DMS114 treated with DMSO at 0.1 percent for 48 hours (cell line): ENCODE measurements at regions not wholly inside any gene's neighbourhood (a gene's known extent, or its start where the extent isn't known, plus 50 kb on each side); places are given as distances from the start of the nearest gene placed in this dataset.

Experiments
- DNase-seq: peaks from one replicate; lab custom pipeline; 2025; ENCODE audit not compliant: unreplicated experiment; lab: John Stamatoyannopoulos, UW

DNA sequence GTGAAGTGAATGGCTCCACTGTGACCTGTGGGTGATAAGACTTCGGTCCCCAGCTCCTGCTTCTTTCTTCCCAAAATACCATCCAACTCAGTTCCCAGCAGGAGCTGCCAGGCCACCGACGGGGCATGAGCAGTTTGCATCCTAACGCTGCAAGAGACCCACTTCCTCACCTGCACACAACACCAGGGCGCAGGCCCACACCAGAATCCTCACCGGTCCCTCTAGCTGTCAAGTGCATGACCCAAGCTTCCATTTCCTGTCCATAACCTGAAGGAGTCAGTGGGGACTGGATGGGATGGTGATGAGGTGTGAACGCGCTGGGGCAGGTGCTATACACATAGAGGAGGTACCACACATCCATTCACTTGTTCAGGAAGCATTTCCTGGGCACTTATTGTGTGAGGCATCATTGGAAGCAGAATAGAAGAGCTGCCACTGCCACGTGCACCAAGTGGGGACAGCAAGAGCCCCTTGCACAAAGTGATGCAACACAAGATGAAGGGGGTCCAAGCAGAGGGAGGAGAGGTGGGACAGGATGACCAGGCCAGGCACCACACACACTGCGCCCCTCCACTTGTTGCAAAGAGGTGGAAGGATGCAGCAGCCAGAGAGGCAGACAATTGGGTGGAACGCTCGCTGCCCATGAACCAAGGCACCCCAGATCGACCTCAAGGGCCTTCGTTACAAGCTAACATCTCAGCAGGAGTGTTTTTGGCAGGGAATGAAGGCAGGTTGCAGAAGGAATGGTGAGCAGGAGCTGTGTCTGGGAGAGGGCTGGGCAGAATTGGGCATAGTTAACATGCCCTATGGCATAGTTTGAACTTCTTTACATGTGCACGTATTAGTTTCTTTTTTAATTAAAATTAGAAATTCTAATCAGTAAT, 605.8 kb upstream of the MGMT start:
- no peak for DNase-seq

DNA sequence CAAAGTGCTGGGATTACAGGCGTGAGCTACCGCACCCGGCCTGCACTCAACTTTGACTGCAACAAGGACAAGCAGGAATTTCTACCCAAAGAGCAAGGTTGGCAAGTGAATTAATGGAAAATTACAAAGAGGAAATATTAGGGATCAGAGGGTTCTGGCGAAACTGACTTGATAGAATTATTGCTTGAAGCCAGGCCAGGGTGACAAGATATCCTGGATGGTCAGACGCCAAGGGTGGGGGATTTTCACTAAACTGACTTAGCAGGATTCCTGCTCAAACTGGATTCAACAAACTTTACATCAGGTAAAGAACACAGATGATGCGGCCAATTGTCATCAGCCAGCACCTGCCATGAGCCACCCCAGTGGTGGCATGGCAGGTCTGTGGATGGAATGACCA, 603.6 kb upstream of the MGMT start:
- DNase-seq, result no peak

- DNase-seq, result no peak
Measured at GRCh38 chr10:128863823-128864405, 603.1 kb upstream of the MGMT start.

- no peak for DNase-seq
Measured at GRCh38 chr10:128864554-128865295, 602.3 kb upstream of the MGMT start.

GRCh38 chr10:128865436-128866195, 601.4 kb upstream of the MGMT start:
- DNase-seq, result no peak

DNA sequence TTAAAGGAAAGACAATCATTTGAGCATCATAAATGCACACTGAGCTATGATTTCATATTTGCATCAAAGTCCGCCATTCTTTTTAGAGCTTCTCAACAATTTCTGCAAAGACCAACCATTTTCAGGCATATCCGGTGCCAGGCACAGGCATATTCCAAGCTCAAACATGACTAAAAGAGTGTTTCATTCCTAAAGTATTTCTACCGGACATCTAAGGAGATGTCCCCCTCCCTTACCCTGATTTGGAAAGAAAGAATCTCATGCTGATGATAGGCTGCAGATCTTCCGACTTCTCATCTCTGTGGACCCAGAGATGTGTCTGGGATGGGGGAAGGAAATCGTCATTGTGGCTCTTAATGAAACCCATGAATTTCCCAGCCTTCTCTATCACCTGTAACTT, 600.5 kb upstream of the MGMT start:
- no peak for DNase-seq

- no peak for DNase-seq
Measured at GRCh38 chr10:128867210-128867609, 599.8 kb upstream of the MGMT start.

DNA sequence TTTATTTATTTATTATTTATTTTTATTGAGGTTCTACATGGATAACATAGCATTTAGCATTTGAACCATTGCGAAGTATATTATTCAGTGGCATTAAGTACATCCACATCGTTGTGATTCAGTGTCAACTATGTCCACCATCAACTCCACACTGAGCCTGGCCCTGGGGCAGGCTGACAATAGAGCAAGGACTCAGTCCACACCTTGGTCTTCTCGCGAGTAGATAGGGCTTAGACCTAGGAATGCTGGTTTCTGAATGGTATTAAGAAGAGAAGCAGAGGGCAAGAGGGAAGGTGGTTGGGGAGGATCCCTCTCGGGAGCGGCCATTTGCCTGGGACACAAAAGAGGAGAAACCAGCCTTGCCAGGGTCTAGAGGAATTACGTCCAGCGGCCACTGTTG, 599.2 kb upstream of the MGMT start:
- DNase-seq, result no peak

- DNase-seq, result no peak
Measured at GRCh38 chr10:128868481-128868880, 598.6 kb upstream of the MGMT start.

- DNase-seq, result no peak
Measured at GRCh38 chr10:128869101-128869749, 597.8 kb upstream of the MGMT start.

GRCh38 chr10:128870830-128871597, 596.0 kb upstream of the MGMT start:
- no peak for DNase-seq

DNA sequence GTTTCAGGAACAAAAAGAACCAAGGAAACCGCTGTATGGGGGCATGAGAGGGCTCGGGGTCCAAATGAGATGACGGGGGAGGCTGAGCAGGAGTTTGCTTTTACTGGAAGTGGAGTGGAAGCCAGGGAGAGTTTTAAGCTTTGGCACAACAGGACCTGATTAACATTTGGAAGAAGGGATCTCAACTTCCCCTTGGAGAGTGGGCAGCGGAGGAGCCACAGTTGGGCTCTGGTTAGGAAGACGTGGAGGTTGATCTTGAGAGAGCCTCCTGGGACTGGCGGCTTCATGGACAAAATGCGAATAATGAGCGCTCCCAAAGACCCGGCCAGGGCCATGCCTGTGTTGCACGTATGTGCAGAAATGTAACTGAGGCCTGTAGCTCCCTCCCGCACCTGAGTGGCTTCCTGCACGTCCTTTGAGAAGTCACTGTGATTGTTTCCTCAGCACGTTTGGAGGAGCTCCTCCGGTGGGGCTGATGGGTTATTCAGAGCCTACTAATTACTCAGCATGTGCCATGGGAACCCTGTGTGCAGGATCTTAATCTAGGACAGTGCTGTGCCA, 595.3 kb upstream of the MGMT start:
- DNase-seq, result no peak

DNA sequence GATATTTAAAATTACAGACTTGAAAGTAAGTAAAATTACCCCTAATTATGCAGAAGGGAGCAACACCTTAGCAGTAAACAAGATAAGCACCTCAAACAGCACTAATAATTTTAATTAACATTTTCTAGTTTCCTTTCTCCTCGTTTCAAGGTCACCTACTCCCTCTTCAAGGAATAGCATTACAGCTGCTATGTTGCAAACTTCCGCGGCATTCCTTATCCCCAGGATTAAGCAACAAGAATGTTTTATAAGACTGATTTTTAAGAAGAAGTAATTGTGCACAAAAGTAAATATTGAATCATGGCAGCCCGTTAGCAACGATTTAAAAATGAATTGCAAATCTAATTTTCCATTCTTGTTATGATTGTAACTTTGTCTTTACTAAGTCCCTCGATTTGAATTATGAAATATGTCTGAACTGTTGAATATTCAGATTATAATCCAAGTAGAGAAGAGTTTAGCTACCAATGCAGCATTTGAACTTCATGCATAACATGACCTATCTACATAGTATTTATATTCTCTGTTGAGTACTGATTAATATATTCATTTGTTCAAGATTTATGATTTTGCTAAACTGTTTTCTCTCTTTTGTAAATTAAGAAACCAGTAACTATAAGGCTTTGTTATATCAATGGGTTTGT, 593.5 kb upstream of the MGMT start:
- DNase-seq, result no peak

GRCh38 chr10:128874331-128874730, 592.7 kb upstream of the MGMT start:
- DNase-seq, result no peak

- no peak for DNase-seq
Measured at GRCh38 chr10:128875030-128875744, 591.9 kb upstream of the MGMT start.

DNA sequence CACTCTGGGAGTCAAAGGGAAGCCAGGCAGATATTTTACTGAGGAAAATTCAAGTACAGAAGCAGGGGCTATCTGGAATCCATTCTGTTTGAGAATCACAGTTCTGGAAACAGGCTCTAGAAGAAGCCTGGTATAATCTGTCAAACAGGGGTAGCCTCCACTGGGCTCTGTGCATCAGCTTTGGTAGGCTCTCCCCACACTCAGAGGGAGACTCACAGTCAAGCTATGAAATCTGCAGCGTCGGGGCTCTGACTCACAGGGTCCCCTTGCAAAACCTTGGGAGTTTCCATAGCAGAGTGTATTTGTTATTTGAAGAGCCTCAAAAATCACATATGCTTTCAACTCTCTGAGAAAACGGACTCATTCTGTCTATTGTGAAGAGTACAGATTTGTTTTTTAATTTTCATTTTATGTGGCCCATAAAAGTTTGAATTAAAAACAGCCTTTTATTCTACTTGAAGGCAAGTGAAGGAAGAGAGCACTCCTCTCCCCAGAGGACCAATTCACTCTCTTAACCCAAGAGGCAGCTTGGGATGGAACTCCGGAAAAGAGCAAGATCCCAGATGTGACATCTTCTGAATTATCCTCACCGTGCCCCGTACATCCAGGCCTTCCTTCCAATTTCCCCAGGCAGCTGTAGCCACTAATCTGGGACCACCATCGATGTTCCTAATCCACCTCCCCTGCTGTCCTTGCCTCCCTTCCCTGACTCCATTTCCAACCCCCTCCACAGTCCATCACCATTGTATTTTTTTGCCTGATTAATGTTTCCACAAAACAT, 590.9 kb upstream of the MGMT start:
- DNase-seq, result no peak

- no peak for DNase-seq
Measured at GRCh38 chr10:128877141-128877540, 589.9 kb upstream of the MGMT start.

GRCh38 chr10:128877936-128878335, 589.1 kb upstream of the MGMT start:
- no peak for DNase-seq
